K562 (cell line): ENCODE measurements at regions not wholly inside any gene's neighbourhood (a gene's known extent, or its start where the extent isn't known, plus 50 kb on each side); places are given as distances from the start of the nearest gene placed in this dataset.

Source experiments
- ATAC-seq: fragments of 200-7000 bp; cut with Tn5 transposase; 3 replicates; pipeline ENCODE4 v1.9.1; 2020; ENCODE audit warnings: moderate library complexity
- BruUV-seq: library from RNA; stranded (reverse); fragments of 400-500 nt; replicated peaks from 2 replicates; lab custom pipeline; 2021; lab: Mats Ljungman, UMichigan
- CTCF ChIA-PET: fragments of 300-600 bp; formaldehyde crosslinking; extraction: SDS; loops from one replicate; lab custom pipeline; 2021; ENCODE audit warnings: low intra/inter-chr PET ratio; lab: Yijun Ruan, JAX
- POLR2A ChIA-PET: fragments of 300-600, 350-650 bp; sonication (Branson Sonifier 250); formaldehyde crosslinking; extraction: SDS; loops from one replicate; lab custom pipeline; 2021; ENCODE audit warnings: antibody characterized with exemption, inconsistent platforms; lab: Yijun Ruan, JAX
- DNase-seq, 4 experiments: peaks; one replicate each; pipeline versions ENCODE4 v3.0.0 to v3.0.0-alpha.2; 2011 to 2018; ENCODE audit warnings: low spot score in 3 of 4, mixed read lengths in 3 of 4; ENCODE audit errors: extremely low read depth in 1 of 4
- FAIRE-seq: peaks from 2 replicates; lab custom pipeline; 2011; peaks lifted over from hg19 to GRCh38; lab: Jason Lieb, UNC
- H2AFZ ChIP-seq: 2 replicates; pipeline ENCODE4 v1.6.0; 2011; ENCODE audit warnings: low read depth, low read length, control low read depth, inconsistent platforms
- H3K27ac ChIP-seq: fragments of 200-600 bp; 3 replicates; pipeline ENCODE4 v1.8.0; 2011; ENCODE audit warnings: low read depth, mild to moderate bottlenecking, control low read depth, inconsistent platforms, low read length, moderate library complexity, mixed read lengths; ENCODE audit errors: extremely low read depth
- H3K27me3 ChIP-seq, 2 experiments: fragments of 300-600 bp in 1 of 2; 2 replicates in 1 of 2; 3 replicates in 1 of 2; pipeline versions ENCODE4 v1.6.0 to v1.8.0; 2011; ENCODE audit warnings: inconsistent platforms in 2 of 2, low read length in 2 of 2, mild to moderate bottlenecking in 1 of 2, mixed read lengths in 1 of 2, moderate library complexity in 1 of 2; ENCODE audit not compliant: control insufficient read depth in 2 of 2, insufficient read depth in 2 of 2
- H3K36me3 ChIP-seq: fragments of 300-600 bp; 3 replicates; pipeline ENCODE4 v1.8.0; 2011; ENCODE audit warnings: mild to moderate bottlenecking, low read length, inconsistent platforms; ENCODE audit not compliant: control insufficient read depth, insufficient read depth
- H3K4me1 ChIP-seq, 2 experiments: fragments of 200-600 bp in 1 of 2; replicated peaks in 1 of 2; 2 replicates in 1 of 2; 3 replicates in 1 of 2; pipeline versions ENCODE4 v1.5.1 to v1.8.0; 2011; ENCODE audit warnings: inconsistent platforms in 2 of 2, low read length in 2 of 2, mild to moderate bottlenecking in 1 of 2, mixed read lengths in 1 of 2, moderate library complexity in 1 of 2; ENCODE audit not compliant: control insufficient read depth in 2 of 2, insufficient read depth in 2 of 2
- H3K4me2 ChIP-seq: 2 replicates; pipeline ENCODE4 v1.6.1; 2011; ENCODE audit warnings: low read length, control low read depth, inconsistent platforms, mixed read lengths; ENCODE audit not compliant: insufficient read depth
- H3K4me3 ChIP-seq: fragments of 200-600 bp; sonication (generic), shearing (Covaris generic); 2 replicates; pipeline ENCODE4 v1.5.1; 2016; ENCODE audit warnings: control low read depth, inconsistent platforms
- H3K79me2 ChIP-seq: fragments of 200-600 bp; 3 replicates; pipeline ENCODE4 v1.8.0; 2011; ENCODE audit warnings: low read length, inconsistent platforms; ENCODE audit not compliant: control insufficient read depth, insufficient read depth
- H3K9ac ChIP-seq, 2 experiments: 2 replicates each; pipeline versions ENCODE4 v1.6.0 to v1.6.1; 2011; ENCODE audit warnings: low read depth in 2 of 2, low read length in 2 of 2, control low read depth in 1 of 2, inconsistent platforms in 1 of 2, mild to moderate bottlenecking in 1 of 2, mixed read lengths in 1 of 2; ENCODE audit not compliant: insufficient read depth in 1 of 2
- H3K9me1 ChIP-seq: one replicate; pipeline ENCODE4 v1.6.0; 2011; ENCODE audit warnings: inconsistent platforms, mild to moderate bottlenecking, low read length, moderate library complexity; ENCODE audit not compliant: control insufficient read depth, insufficient read depth
- H3K9me3 ChIP-seq: replicated peaks from 2 replicates; pipeline ENCODE4 v1.5.1; 2011; ENCODE audit warnings: low read depth, low read length, inconsistent platforms; ENCODE audit not compliant: control insufficient read depth, insufficient read depth
- H4K20me1 ChIP-seq: replicated peaks from 2 replicates; pipeline ENCODE4 v1.6.1; 2011; ENCODE audit warnings: low read length, inconsistent platforms, mixed read lengths; ENCODE audit not compliant: control insufficient read depth, insufficient read depth
- ARID3A ChIP-seq: IDR thresholded peaks from 2 replicates; pipeline ENCODE4 v1.6.1; 2012; ENCODE audit warnings: low read depth, low read length, improper control_type of control experiment, borderline replicate concordance
- ATF7 ChIP-seq: fragments of 450-650 bp; IDR thresholded peaks from 2 replicates; pipeline ENCODE4 v1.7.1; 2014; ENCODE audit warnings: mild to moderate bottlenecking, moderate library complexity
- BDP1 ChIP-seq: IDR thresholded peaks from 3 replicates; pipeline ENCODE4 v1.6.1; 2011; ENCODE audit not compliant: insufficient read length, insufficient read depth
- CBX1 ChIP-seq: sonication (generic); IDR thresholded peaks from 2 replicates; pipeline ENCODE4 v1.6.1; 2016; ENCODE audit warnings: antibody characterized with exemption, low read depth, mild to moderate bottlenecking
- CXXC5 ChIP-seq: fragments of 250-450 bp; sonication (Bioruptor Pico); IDR thresholded peaks from 2 replicates; pipeline ENCODE4 v1.8.0; 2022; ENCODE audit warnings: inconsistent platforms, mild to moderate bottlenecking, moderate library complexity
- ELK3 ChIP-seq: fragments of 450-650 bp; formaldehyde crosslinking; IDR thresholded peaks from 2 replicates; pipeline ENCODE4 v1.4.0; 2020; ENCODE audit warnings: mild to moderate bottlenecking
- KAT8 ChIP-seq: fragments of 450-650 bp; IDR thresholded peaks from 2 replicates; pipeline ENCODE4 v1.6.1; 2016; ENCODE audit warnings: low read depth, mild to moderate bottlenecking
- MAFF ChIP-seq: IDR thresholded peaks from 2 replicates; pipeline ENCODE4 v1.6.1; 2012; ENCODE audit warnings: low read length, improper control_type of control experiment
- MCM3 ChIP-seq: fragments of 450-650 bp; IDR thresholded peaks from 2 replicates; pipeline ENCODE4 v1.6.1; 2016
- MLLT1 ChIP-seq, 2 experiments: fragments of 450-650 bp; IDR thresholded peaks; 2 replicates each; pipeline ENCODE4 v1.6.1; 2016
- MYC ChIP-seq, 2 experiments: fragments of 250-450 bp in 1 of 2; sonication (Bioruptor Pico) in 1 of 2; IDR thresholded peaks; 2 replicates each; pipeline versions ENCODE4 v1.5.1 to v1.6.1; 2012 to 2021; ENCODE audit warnings: low read depth in 2 of 2, borderline replicate concordance in 1 of 2, improper control_type of control experiment in 1 of 2, low read length in 1 of 2, mild to moderate bottlenecking in 1 of 2, moderate library complexity in 1 of 2
- RBM25 ChIP-seq: fragments of 200-400 bp; formaldehyde crosslinking; IDR thresholded peaks from 2 replicates; pipeline ENCODE4 v1.6.1; 2018; ENCODE audit warnings: low read length, low read depth, moderate library complexity; ENCODE audit not compliant: severe bottlenecking
- RNF2 ChIP-seq: sonication (generic); IDR thresholded peaks from 2 replicates; pipeline ENCODE4 v1.6.1; 2016
- TAL1 ChIP-seq: fragments of 450-650 bp; IDR thresholded peaks from 2 replicates; pipeline ENCODE4 v1.6.1; 2016; ENCODE audit warnings: mild to moderate bottlenecking
- WGBS: fragments of 100-300 bp; shearing (Covaris generic); methylation state at CpG from one replicate; pipeline ENCODE4 v1.1.6; 2016; ENCODE audit warnings: low coverage, mixed read lengths; ENCODE audit not compliant: insufficient coverage; ENCODE audit errors: missing lambda C conversion rate; 5-methylcytosine and 5-hydroxymethylcytosine counted together
- in situ Hi-C: fragments of 300-500 bp; cut with MboI; formaldehyde crosslinking; loops from 4 replicates; pipeline ENCODE4 v1.15.0; 2018; ENCODE audit warnings: inconsistent platforms, mixed read lengths
- intact Hi-C: fragments of 100-400 bp; cut with micrococcal nuclease; formaldehyde crosslinking; loops from 2 replicates; pipeline ENCODE4 v1.14.2; 2022

- TF ChIP-seq RBM25: no peak
- TF ChIP-seq ATF7: no peak
- TF ChIP-seq MYC (IDR thresholded peaks at IDR 0.05; ENCODE audit: low read depth, low read length): no peak
- no peak for TF ChIP-seq MYC (CRISPR knock-in tag; IDR thresholded peaks at IDR 0.05; ENCODE audit: borderline replicate concordance, low read depth)
- TF ChIP-seq CXXC5 (CRISPR knock-in tag): no peak
These were observed 522.7 kb upstream of the CDH4 start (continued) for GRCh38 chr20:60729135-60729900.

- H2AFZ ChIP-seq: no peak overlapping the region
- no peaks in the 10 kb centered on the region for H3K9me3 ChIP-seq
- intact Hi-C loops (no loop called here), in situ Hi-C loops (no loop called here)
- H3K9me1 ChIP-seq: no peaks in the 10 kb centered on the region
- H3K36me3 ChIP-seq: no peaks in the 10 kb centered on the region
- ChIA-PET CTCF (no interaction called here), POLR2A (interaction anchor here (1.1 kb wide), 1 partner anchor 9 kb away, joined by 4 read pairs; no protein-coding TSS in a partner anchor)
- no peaks in the 10 kb centered on the region for H3K4me1 ChIP-seq
- WGBS: 0% methylated on average over 3 of the region's 3 CpGs
- H3K27me3 ChIP-seq: no peaks in the 10 kb centered on the region
- no TSS peak for BruUV-seq
- no peak overlapping the region for H3K4me3 ChIP-seq
- FAIRE-seq (no peak), DNase-seq (no peak), ATAC-seq (no peak)
- no peak overlapping the region for H3K9ac ChIP-seq
- H3K27ac ChIP-seq: no peak overlapping the region
- H4K20me1 ChIP-seq: no peaks in the 10 kb centered on the region; the same call in 1 of the 2 replicates
- no peak overlapping the region for H3K4me2 ChIP-seq
- no peaks in the 10 kb centered on the region for H3K79me2 ChIP-seq
- TF ChIP-seq RNF2 (no peak), CBX1 (no peak), ARID3A (no peak), MLLT1 (IDR thresholded peaks at IDR 0.05) (no peak), TAL1 (no peak), MCM3 (no peak), ELK3 (CRISPR knock-in tag) (no peak), BDP1 (no peak), KAT8 (no peak), MAFF (no peak)
These were observed 519.7 kb upstream of the CDH4 start for GRCh38 chr20:60732322-60732721.
